Inflammatory macrophage treated with lipopolysaccharide for 1 hour (primary cell): ENCODE measurements at regions not wholly inside any gene's neighbourhood (a gene's known extent, or its start where the extent isn't known, plus 50 kb on each side); places are given as distances from the start of the nearest gene placed in this dataset.

Experiments
- DNase-seq, 2 donors: peaks; one replicate each; pipeline ENCODE4 v3.0.0-alpha.2; 2020 to 2022

DNA sequence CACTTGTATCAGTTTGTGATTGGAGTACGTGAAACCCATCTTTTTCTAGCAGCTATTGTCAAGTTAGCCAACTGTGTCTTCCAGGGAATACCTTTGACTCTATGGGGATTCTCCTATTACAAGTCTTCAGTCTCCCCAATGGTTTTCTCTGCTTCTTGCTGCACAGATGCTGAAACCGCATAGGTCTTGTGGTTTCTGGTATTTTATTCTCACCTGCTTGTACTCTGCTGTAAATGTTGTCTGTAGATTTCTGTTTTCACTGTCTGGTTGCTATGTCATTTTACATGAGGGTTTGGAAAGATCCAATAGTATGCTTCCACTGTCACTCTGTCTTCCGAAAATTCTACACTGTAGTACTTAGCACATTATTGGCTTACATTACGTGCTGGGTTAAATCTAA, 1196.9 kb upstream of the C9orf72 start:
- DNase-seq = no peak

DNA sequence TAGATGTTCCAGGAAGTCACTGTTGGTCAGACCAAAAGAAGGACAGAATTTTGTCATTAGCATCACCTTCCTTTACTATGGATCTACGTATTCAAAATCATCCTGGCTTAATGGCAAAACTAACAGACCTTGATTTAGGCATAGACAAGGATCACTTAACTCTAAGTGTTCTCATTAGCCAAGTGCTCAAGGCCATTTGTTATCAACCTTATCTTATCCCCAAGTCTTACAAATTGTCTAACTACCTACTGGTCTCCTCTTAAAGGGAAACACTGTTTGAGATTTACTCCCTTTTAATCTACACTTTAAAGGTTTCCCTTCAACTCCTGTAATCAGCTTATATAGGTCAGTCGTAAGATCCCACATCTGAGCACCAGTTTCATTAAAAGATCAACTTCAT, 1197.5 kb upstream of the C9orf72 start:
- no peak for DNase-seq

DNA sequence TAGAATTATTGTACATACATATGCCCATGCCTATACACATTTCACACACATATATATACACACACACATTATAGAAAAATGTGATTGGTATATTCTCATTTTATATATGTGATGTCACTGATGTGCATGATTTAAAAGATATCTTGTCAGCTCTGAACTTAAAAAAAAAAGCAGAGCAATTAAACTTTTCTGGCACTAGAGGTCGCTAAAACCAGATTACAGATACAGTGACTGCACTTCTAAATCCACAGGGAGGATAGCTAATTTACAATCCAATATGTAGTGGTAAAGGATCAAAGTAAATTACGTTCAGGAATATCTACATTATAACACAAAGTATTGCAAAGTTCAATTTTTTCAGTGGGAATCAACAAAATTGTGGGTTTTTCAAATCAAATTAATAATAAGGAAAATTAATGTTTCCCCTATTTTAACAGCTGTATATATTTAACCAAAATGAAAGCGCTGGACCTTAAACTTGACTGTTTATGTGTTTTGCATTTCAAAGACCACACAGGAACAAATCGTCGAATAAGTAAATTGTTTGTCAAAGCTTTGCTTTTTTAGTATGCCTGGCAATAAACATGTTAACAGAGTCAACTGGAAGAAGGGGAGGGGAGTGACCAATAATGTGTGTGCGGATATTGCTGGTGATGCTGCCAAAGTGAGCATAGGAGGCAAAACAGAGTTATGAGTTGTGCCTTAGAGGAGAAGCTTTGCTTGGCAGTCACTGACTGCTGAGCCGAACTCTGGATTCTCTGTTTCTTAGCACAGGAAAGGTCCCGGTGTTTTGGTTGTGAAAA, 1201.4 kb upstream of the C9orf72 start:
- DNase-seq = peak; percentile 6 to 41

DNA sequence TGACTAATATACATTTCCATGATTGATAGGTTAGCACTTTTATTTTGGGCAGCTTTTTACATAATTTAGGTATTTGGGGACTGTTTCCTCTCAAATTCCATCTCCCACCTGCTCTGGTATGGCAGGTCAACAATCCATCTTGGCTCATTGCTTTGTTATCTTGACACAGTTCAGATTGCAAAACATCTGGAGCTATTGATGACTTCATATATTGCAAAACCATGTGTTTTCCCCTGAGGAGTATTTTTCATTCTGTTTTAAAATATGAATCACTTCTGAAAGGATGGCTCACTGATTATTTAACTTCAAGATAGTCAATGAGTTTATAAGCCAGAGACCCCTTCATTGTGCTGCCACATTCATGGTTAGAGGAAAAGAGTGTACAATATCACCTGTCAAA, 1206.0 kb upstream of the C9orf72 start:
- DNase-seq = peak; percentile 24 to 40

DNA sequence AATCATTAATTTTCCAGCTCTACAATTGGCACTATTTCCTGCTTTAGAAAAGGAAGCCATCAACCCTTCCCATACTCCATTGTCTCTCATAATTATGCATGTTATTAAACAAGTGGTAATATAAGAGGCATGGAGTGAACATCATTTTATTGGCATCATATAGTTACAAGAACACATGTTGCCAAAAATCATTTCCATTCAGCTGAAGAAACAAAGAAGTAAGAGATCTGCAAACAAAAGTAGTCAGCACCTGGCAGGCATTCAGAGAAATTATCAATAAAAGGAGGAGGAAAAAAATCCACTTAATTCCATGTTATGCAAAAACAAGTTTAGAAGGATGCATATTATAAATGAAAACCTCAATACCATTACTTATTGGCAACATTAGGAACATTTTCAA, 1208.2 kb upstream of the C9orf72 start:
- DNase-seq = no peak

DNA sequence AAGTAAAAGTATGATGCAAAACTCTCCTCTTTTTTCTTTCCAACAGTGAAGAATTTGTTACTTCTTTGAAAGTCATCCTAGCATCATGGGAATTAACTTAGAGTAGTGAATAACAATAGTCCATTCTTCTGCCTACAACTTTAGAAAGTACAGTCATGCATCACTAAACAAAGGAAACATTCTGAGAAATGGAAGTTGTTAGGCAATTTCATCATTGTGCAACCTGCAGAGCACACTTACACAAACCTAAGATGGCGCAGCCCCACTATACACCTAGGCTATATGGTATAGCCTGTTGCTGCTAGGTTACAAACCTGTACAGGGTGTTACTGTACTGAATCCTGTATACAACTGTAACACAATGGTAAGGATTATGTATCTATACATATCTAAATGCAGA, 1209.3 kb upstream of the C9orf72 start:
- peak in 1 of 2 donors; percentile 2 for DNase-seq

DNA sequence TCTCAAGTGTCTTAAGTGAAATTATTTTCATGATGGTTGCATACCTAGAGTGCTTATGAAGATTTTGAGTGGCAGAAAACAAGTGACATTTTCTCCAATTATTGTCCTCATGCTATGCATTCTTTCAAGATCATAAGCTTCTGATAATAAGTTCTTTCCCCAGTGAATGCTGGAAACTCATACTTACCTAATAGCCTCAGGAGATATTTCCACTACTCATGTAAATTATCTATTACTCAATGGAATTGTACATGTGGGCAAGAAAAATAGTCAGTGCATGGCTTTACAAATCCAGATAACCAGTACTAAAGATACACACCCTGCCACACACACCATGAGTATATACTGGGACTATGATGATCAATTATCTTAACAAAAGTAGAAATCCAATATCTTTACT, 1219.4 kb upstream of the C9orf72 start:
- no peak for DNase-seq

DNA sequence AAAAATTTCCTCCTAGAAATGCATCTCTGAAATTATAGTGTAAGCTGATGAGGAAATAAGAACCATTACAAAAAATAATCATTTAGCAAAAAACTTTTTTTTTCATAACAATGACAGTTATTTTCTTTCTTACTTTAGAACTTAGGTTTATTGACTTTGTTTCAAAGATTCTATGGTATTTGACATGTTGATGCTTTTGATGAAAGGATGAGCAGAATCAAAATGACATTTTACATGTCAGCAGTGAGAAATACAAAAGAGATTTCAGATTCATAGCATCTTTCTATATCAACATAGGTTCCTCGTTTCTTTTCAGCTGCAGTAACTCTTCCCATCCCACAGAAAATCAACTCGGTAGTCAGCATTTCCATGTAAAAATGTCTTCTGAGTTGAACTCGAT, 1226.6 kb upstream of the C9orf72 start:
- DNase-seq = no peak

DNA sequence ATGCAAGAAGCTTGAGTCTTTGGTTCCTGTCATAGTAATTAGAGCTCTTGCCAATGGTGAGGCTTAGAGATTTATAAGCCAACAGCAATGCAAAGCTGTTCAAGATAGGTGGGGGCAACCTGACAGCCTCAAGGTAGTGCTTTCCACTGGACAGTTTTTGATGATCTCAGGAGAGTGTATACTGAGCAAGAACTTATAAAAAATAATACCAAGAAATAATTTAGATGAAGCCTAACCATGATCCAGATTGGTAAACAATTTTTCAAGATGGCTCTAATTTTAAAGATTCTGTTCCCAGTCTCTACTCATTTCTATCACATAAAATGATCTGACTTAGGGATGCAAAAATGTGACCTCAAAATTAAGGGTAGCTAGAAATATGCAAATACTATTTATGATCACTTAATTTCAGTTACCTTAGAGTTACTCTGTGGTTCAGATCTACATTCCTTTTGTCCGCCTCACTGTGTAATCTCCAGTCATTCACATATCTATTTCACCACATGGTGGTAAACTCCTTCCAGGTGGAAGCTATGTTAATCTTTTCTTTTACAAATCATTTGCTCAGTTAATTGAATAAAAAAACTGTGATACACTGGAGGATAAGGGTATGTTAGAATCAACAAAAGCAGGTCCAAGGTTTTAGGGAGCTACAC, 1228.0 kb upstream of the C9orf72 start:
- no peak for DNase-seq

DNA sequence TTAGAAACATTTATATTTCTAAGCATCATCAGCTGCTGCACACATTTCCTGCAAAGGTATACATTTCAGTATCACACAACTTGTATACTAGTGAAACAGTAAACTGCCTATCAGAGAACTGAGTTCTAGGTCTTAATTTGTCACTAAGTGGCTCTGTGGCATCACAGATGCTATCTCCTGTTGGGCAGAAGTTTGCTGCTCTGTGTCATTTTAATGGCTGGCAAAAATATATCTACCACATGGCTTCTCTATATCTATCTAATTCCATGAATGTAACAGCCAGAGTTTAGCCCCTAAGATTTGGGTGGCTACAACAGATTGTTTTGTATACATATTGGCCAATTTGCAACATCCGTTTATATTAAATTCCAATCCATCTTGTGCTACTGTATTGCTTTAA, 1231.9 kb upstream of the C9orf72 start:
- DNase-seq = no peak

DNA sequence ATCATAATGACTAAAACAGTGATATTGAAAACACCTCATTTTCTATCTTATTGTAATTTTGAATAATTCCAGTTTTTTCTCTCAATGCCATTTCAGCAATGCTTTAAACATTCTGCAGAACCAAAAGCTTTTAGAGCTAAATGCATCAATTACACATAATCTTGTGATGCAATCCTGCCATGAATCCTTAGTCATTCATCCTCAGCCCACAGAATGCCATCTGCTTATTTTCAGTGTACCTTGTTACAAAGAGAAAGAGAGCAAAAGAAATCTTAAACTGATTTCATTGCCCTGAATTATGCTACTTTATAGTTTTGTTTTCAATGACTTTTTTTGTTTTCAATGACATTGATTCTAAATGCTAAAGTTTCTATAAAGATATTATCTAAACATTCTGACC, 1234.8 kb upstream of the C9orf72 start:
- DNase-seq = no peak

DNA sequence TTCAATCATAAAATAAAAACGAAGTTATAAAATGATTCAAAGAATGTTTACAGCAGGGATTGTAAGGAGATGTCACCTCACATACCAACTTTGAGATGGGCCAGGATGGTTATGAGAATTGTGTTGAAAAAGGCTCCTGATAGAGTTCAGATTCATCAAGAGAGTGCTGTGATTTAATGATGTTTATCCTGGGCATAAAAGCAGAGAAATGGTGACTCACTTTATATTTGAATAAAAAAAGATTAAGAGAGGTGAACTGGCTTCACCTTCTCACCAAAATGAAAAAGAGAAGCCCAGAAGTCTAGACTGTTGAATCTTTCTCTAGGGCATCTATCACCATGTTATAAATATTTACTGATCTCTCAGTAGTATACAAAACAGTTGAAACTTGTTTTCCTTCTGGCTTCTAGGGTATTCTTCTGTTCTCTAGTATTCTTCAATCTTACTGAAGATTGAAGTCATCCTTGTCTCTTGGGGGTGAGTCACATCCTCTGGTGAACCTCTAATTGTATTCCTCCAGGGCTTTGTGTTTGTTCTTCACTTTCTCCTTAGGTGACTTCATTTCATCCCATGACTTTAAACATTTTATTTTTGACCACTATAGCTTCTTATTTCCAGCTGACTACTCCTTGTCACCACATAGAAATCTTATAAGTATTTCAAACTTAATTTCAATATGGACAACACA, 1237.3 kb upstream of the C9orf72 start:
- no peak for DNase-seq

DNA sequence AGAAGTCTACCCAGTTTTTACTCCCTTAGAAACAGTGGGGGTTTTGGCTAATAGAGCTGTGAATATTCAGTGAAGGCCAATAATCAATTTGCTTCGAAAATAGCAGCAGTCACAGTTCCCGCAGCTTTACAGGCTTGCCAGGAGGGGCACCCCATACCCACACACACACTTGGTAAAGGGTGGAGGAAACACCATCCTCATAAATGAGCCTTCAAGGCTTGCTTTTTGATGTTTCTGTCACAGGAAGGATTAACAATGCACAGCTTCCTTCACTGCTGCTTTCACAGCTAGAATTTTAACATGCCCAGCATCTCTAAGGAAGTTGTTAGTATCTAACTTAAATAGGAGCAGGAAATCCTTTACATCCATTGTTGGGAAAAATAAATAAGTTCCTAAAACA, 1247.5 kb upstream of the C9orf72 start:
- no peak for DNase-seq

DNA sequence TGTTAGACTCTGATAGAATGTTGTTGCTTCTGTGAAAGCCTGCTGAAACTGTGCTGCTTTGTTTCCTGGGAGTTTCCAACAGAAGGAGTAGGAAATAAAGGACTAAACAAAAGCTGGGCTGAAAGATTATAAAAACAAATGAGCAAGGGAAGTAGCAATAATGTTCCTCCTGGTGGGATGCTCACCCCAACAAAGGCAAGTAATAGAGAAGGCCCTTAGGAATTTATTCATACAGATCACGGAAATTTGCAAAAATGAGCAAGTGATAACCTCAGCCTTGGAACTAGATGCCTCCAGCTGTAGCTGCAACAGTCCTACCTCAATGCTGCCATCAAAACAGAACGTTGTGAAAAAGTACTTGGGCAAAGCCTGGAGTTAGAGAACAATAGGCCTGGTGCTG, 1248.0 kb upstream of the C9orf72 start:
- DNase-seq = no peak

DNA sequence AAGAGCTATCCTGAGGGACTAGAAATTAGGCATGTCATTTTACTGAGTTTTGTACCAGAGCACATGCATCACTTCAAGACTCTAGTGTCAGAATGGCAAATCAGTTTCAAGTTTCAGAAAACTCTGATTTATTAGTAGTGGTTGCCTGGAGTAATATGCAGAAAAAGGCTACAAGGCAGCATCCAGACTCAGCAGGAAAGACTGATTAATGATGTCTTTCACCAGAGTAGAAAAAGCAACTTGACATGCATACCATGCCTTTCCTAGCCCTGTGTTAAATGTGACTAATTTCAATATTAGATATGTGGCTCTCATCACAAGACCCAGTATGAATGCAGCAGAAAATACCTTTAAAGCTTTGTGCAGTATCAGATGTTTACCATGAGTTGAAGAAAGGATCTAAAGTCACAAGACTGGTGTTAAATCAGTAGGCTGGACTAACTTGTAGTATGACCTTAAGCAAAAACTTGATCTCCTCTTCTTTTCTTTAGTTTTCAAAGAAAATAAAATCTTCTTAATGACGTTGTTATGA, 1251.2 kb upstream of the C9orf72 start:
- no peak for DNase-seq

DNA sequence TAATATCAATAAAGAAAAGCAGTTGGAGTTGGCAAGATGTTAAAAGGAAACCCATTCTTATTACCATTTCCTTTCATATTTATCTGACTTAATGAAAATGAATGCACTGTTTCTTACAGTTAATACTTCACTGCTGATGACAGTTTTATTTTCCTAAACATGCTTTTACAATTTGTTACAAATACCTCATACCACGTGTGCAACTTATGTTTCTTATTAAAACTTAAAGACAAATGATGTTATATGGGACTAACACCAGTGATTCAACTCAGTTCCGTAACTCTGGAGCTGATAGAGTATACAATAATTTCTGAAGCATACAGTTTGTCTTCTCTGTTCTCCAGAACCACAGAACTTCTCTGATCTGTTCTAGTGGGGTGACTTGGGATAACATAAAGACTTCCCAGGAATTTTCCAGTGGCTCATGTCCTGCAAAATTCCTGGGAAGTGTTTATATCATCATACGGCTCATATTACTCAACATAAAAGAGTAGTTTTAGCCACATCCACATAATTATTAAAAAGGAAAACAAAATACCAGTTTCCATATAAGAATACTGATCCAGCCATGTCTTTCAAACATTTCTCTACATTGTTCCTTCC, 1259.0 kb upstream of the C9orf72 start:
- DNase-seq = no peak

DNA sequence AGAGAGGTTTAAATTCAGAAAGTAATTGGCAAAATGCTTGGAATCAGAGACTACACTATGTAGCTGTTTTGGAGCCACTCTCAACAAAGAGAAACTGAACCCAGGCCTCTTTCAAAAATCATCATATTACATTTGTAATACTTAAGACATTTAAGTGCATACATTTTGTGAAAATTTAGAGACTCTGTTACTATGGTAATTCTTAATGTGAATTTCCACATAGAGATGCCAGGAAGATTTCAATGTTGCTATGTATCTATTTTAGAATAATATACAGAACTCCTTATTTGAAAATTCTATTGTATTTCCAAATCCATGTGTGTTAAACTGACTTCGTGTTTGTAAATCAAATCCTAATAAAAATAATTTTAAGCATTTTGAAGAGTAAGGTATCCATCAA, 1260.9 kb upstream of the C9orf72 start:
- no peak for DNase-seq

DNA sequence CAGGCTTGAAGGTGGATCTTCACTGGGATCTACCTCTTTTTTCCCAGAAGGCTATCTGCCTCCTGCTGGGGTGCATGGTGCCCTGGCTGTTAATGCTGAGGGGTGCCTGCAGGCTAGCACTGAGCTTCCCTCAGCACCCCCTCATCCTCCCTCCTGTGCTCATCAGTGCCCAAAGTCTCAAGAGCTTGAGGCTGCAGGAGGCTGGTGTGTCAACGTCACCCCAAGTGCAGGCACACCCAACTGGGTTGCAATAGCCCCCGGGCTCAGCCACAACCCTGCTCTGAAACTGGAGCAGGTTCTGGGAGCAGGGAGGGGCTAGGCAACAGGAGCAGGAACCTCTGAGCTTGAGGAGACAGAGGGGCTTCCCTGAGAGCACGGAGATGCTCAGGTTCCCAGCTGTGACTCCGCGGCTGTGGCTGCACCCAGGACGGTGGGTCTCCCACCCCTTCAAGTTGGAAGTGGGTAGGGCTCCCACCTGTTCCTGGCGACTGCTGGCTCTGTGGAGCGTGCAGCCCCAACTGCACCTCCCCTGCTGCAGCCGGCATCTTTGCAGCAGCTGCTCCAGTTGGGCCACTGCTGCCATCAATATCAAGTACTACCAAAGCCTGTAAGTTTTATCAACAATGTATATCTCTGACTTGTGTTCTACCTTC, 1266.6 kb upstream of the C9orf72 start:
- no peak for DNase-seq

DNA sequence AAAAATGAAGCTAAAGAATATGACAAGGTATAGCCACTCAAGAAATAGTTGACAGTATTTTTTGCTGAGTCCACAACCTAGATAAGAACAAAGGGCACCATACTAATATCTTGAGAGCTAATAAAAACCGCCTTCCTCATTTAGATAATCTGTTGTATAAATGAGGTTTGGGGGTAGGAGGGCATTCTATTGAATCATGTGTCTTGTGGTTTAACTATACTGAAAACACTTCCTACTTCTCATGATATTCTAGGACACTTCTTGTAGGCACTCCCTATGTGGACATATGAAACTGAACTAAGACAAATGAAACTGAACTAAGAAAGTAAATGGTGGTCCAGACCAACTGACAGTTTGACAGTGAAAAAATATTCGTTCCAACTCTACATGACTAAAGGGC, 1268.5 kb upstream of the C9orf72 start:
- no peak for DNase-seq

DNA sequence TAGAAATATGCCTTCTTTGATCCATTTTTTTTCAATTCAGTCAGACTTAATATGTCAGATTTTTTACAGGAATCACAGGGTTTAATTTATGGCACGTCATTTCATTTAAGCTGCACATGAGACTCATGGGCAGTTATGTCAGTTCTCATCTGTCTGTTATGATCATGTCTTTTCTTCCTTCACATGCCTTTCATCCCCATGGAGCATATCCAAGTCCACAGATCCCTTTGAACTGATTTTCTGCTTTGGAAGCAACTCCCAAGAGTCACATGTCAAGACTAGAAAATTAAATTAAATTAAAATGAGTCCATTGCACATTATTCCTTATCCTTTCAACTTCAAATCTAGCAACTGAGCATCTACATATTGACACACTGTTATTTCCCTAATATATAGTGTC, 1274.0 kb upstream of the C9orf72 start:
- no peak for DNase-seq

DNA sequence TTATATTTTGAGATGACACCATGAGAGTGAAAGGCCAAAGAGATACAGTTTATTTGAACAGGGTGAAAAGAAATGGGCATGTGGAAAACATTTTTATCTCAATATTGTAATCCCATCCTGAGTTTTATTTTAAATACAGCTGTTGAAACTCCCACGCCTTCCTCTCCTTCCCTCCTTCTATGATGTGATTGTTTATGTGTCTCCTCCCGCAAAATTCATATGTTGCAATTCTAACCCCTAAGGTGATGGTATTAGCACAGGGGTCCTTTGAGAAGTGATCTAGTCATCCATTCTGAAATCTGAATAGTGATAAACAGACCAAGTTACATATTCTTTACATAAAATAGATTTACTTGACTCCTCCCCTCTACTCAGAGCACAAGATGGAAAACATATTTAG, 1275.4 kb upstream of the C9orf72 start:
- DNase-seq = no peak

DNA sequence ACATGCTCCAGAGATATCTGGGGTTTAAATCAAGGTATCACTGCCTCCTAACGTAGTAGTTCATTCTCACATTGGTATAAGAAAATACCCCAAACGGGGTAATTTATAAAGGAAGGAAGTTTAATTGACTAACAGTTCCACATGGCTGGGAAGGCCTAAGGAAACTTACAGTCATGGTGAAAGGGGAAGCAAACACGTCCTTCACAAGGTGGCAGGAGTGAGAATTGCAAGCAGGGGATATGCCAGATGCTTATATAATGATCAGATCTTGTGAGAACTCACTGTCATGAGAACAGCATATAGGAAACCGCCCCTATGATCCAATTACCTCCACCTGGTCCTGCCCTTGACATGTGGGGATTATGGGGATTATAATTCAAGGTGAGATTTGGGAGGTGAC, 1280.2 kb upstream of the C9orf72 start:
- DNase-seq = no peak

DNA sequence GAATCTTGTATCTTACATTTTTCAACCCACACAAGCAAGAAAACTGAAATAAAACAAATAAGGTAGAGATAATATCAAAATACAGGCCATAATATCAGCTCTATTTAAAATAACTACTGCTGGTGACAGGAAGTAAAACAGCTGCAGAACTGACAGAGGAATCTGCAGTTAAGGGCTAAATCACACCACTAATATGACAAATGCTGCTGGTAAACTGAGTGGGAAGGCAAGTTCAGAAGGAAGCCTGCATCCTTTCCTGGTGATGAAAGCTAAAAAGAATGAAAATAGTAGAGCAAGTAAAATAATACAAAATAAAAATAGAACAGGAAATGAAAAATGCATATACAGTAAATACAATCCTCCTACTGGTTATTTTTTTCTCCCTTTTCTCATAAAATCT, 1293.7 kb upstream of the C9orf72 start:
- DNase-seq = no peak
